Left ventricle myocardium inferior (tissue), 1 donor: ENCODE measurements at regions not wholly inside any gene's neighbourhood (a gene's known extent, or its start where the extent isn't known, plus 50 kb on each side); places are given as distances from the start of the nearest gene placed in this dataset.

ENCODE experiments used
- DNase-seq: peaks from one replicate; pipeline ENCODE4 v3.0.0-alpha.2; 2020
- H3K27ac ChIP-seq: fragments of 200-600 bp; replicated peaks from 2 replicates; pipeline ENCODE4 v1.8.0; 2021
- H3K27me3 ChIP-seq: fragments of 200-600 bp; 2 replicates; pipeline ENCODE4 v1.8.0; 2021; ENCODE audit warnings: low read depth
- H3K36me3 ChIP-seq: fragments of 200-600 bp; 2 replicates; pipeline ENCODE4 v1.8.0; 2021
- H3K4me1 ChIP-seq: fragments of 200-600 bp; 2 replicates; pipeline ENCODE4 v1.8.0; 2021
- H3K4me3 ChIP-seq: fragments of 200-600 bp; 2 replicates; pipeline ENCODE4 v1.8.0; 2021; ENCODE audit warnings: mild to moderate bottlenecking, moderate library complexity
- H3K9me3 ChIP-seq: fragments of 200-600 bp; replicated peaks from 2 replicates; pipeline ENCODE4 v1.8.0; 2021
- intact Hi-C: fragments of 100-400 bp; cut with micrococcal nuclease; formaldehyde crosslinking; loops from one replicate; pipeline ENCODE4 v1.11.0; 2022
- TF ChIP-seq, protein P1 (sequence below): fragments of 200-600 bp; IDR thresholded peaks from 2 replicates; pipeline ENCODE4 v1.8.0; 2021; ENCODE audit warnings: antibody characterized with exemption, mild to moderate bottlenecking, borderline replicate concordance
- donor health status: DM: no; HTN: yes; CAD: no; lungs with severe emphysema.

DNA sequence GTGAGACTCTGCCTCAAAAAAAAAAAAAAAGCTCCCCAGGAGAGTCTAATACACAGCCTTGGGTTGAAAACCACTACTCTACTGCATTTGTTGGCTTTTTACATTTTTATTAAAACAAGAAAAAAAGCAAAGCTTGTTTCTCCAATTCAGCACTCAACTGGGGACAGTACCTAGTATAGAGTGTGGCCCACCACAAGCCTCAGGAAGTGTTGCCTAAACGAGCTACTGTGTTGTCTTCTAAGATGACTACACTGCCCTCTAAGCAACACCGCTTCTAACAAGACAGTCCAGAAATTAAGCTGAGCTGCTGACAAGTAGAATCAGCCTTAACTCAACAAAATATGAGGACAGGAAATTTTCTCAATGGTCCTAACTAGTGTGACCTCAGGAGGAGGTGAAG, 522.2 kb downstream of the FGF9 start:
- DNase-seq, result no peak
- H3K27me3 ChIP-seq, result no peaks in the 10 kb centered on the region
- no peak overlapping the region for H3K27ac ChIP-seq
- peaks cover 10% of the 10 kb centered on the region for H3K4me1 ChIP-seq
- TF ChIP-seq, protein P1, sequence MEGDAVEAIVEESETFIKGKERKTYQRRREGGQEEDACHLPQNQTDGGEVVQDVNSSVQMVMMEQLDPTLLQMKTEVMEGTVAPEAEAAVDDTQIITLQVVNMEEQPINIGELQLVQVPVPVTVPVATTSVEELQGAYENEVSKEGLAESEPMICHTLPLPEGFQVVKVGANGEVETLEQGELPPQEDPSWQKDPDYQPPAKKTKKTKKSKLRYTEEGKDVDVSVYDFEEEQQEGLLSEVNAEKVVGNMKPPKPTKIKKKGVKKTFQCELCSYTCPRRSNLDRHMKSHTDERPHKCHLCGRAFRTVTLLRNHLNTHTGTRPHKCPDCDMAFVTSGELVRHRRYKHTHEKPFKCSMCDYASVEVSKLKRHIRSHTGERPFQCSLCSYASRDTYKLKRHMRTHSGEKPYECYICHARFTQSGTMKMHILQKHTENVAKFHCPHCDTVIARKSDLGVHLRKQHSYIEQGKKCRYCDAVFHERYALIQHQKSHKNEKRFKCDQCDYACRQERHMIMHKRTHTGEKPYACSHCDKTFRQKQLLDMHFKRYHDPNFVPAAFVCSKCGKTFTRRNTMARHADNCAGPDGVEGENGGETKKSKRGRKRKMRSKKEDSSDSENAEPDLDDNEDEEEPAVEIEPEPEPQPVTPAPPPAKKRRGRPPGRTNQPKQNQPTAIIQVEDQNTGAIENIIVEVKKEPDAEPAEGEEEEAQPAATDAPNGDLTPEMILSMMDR, result no peak
- intact Hi-C loops, result no loop called here
- H3K9me3 ChIP-seq, result no peaks in the 10 kb centered on the region
- H3K36me3 ChIP-seq, result no peaks in the 10 kb centered on the region
- H3K4me3 ChIP-seq, result no peak overlapping the region

DNA sequence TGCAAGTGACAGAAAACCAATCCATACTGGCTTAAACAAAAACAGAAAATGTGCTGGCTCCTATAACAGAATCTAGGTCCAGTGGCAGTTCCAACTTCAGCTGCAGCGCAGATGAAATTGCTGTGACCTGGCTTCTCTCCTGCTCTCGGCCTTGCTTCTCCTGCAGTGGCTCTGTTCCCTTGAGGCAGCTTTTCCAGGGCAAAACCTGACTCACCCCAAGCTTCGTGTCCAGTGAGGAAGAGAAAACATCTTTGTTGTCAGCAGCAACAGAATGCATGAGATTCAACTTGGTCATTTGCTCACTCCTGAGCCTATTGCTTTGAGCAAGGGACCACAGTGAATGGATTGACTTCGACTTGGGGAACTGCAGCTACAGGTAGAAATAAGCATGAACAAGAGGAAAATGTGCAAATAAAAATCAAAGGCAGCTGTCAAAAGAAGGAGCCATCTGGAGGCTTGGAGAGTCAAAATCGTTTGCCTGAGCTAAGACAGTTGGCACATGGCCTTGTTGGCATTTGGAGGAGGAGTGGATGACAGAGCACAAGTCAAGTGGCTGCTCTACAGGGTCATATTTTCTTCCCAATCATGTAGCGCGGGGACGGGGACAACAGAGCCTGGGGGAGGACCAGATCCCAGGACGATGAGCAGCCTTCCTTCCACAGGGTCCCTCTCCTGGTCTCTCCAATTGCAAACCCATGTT, 523.4 kb downstream of the FGF9 start:
- Histone ChIP-seq H3K27me3 (no peaks in the 10 kb centered on the region), H3K9me3 (no peaks in the 10 kb centered on the region), H3K36me3 (no peaks in the 10 kb centered on the region), H3K4me1 (peaks cover 19% of the 10 kb centered on the region), H3K27ac (no peak overlapping the region), H3K4me3 (no peak overlapping the region)
- TF ChIP-seq, protein P1, result no peak
- intact Hi-C loops, result no loop called here
- DNase-seq, result no peak

DNA sequence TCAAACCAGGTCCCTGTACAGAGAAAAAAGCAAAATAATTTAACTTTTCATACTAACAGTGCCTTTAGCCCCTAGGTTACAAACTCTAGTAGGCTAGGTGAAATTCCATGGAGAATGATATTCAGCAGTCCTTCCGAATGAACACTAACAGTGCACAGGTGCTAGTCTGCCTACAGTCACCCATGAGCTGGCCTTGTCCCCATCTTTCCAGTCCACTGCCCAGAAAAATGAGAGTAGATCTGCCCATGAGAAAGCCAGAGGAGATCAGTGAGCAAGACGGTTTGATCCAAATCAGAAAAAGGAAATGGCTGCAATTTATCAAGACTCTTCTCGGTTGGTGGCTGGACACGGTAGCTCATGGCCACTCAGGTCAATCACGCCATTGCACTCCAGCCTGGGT, 524.9 kb downstream of the FGF9 start:
- Histone ChIP-seq H3K4me3 (no peak overlapping the region), H3K4me1 (peaks cover 19% of the 10 kb centered on the region), H3K27me3 (no peaks in the 10 kb centered on the region), H3K9me3 (no peaks in the 10 kb centered on the region), H3K27ac (no peak overlapping the region), H3K36me3 (no peaks in the 10 kb centered on the region)
- TF ChIP-seq, protein P1, result no peak
- intact Hi-C loops, result no loop called here
- DNase-seq, result no peak

DNA sequence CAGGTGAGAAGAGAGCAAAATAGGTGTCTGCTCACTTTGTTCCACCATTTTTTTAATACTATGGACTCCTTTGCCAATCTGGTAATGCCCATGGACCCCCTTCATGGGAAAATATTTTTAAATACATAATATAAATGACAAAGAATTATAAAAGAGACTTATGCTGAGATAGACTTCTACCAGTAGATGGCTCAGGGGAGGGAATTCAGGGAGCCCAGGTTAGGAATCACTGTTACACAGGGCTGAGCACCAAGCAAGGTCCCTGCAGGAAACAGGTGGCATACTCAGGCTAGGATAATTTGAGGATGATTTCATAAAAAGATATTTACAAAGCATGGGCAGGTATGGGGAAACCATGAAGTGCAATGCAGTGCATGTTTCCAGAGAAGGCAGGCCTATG, 525.9 kb downstream of the FGF9 start:
- intact Hi-C loops, result no loop called here
- TF ChIP-seq, protein P1, result no peak
- no peak for DNase-seq
- peaks cover 19% of the 10 kb centered on the region for H3K4me1 ChIP-seq
- H3K27me3 ChIP-seq, result no peaks in the 10 kb centered on the region
- H3K9me3 ChIP-seq, result no peaks in the 10 kb centered on the region
- no peaks in the 10 kb centered on the region for H3K36me3 ChIP-seq
- H3K27ac ChIP-seq, result no peak overlapping the region
- H3K4me3 ChIP-seq, result no peak overlapping the region

DNA sequence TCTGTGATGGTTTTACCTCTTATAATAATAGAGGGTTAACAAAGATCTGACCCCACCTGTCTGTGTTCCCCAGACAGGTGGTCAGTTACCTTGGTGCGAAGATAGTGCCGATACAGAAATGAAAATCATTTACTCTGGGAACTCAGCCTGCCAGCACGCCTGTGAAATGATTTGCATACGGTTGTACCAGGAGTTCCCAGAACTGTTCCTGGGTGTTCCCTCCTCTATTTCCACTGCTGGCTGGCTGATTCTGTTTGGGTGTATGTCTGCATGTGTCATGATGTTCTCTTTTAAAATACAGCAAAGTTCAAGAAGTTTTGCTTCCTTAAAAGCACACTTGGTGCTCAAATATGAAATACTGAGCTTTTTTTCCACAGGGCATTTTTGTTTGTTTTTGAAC, 527.1 kb downstream of the FGF9 start:
- Histone ChIP-seq H3K27ac (peak overlapping the region; percentile 35), H3K27me3 (no peaks in the 10 kb centered on the region), H3K36me3 (no peaks in the 10 kb centered on the region), H3K4me1 (peaks cover 19% of the 10 kb centered on the region), H3K9me3 (no peaks in the 10 kb centered on the region), H3K4me3 (peak overlapping the region; percentile 29)
- intact Hi-C loops, result no loop called here
- TF ChIP-seq, protein P1, result no peak
- no peak for DNase-seq
